ENCODE measurements at regions not wholly inside any gene's neighbourhood (a gene's known extent, or its start where the extent isn't known, plus 50 kb on each side); places are given as distances from the start of the nearest gene placed in this dataset.

- TF ChIP-seq CTCF (IDR thresholded peaks at IDR 0.05) (no peak), POLR2A (IDR thresholded peaks at IDR 0.05) (no peak)
Measured at GRCh38 chr13:111854403-111854802, 212.5 kb upstream of the SOX1 start.
